GM10248 (cell line): ENCODE measurements at regions not wholly inside any gene's neighbourhood (a gene's known extent, or its start where the extent isn't known, plus 50 kb on each side); places are given as distances from the start of the nearest gene placed in this dataset.
"Not testable (repeated sequence)": the region's sequence is repeated elsewhere in the genome, so short reads cannot be mapped to it uniquely, and the experiment has no call there.

Experiments used
- CTCF ChIA-PET: fragments of 300-600 bp; sonication (Branson Sonifier 250); formaldehyde crosslinking; extraction: SDS; loops from one replicate; lab custom pipeline; 2021; ENCODE audit warnings: antibody characterized with exemption; lab: Yijun Ruan, JAX
- POLR2A ChIA-PET: fragments of 350-650 bp; sonication (Branson Sonifier 250); formaldehyde crosslinking; extraction: SDS; loops from one replicate; lab custom pipeline; 2020; ENCODE audit warnings: antibody characterized with exemption; lab: Yijun Ruan, JAX
- DNase-seq: peaks from one replicate; pipeline ENCODE4 v3.0.0; 2012; ENCODE audit errors: extremely low spot score
- CTCF ChIP-seq: IDR thresholded peaks from 2 replicates; pipeline ENCODE4 v1.5.1; 2012; ENCODE audit warnings: mild to moderate bottlenecking, low read depth; ENCODE audit errors: extremely low read depth, missing control alignments, control extremely low read depth

GRCh38 chr11:57888386-57888785 lies 126.8 kb downstream of the CTNND1 start:
- TF ChIP-seq CTCF, result no peak
- no peak for DNase-seq
- POLR2A ChIA-PET, result no interaction called here
- CTCF ChIA-PET, result no interaction called here

GRCh38 chr11:57890521-57890920 lies 128.9 kb downstream of the CTNND1 start:
- no peak for TF ChIP-seq CTCF
- ChIA-PET POLR2A (no interaction called here), CTCF (no interaction called here)
- no peak for DNase-seq

GRCh38 chr11:57893200-57893599 lies 130.5 kb upstream of the OR9Q1 start:
- DNase-seq, CTCF ChIA-PET, POLR2A ChIA-PET: not testable (repeated sequence)

- TF ChIP-seq CTCF, result no peak
- ChIA-PET POLR2A (no interaction called here), CTCF (no interaction called here)
- no peak for DNase-seq
Observed at GRCh38 chr11:57896361-57897145, 127.1 kb upstream of the OR9Q1 start.

GRCh38 chr11:57899378-57899777 lies 124.3 kb upstream of the OR9Q1 start:
- no peak for TF ChIP-seq CTCF
- DNase-seq, result no peak
- ChIA-PET CTCF (no interaction called here), POLR2A (no interaction called here)

- no peak for DNase-seq
- POLR2A ChIA-PET, result no interaction called here
- CTCF ChIA-PET, result no interaction called here
- no peak for TF ChIP-seq CTCF
Observed at GRCh38 chr11:57900320-57900719, 123.4 kb upstream of the OR9Q1 start.

GRCh38 chr11:57901278-57901677 lies 122.4 kb upstream of the OR9Q1 start:
- no peak for TF ChIP-seq CTCF
- ChIA-PET POLR2A (no interaction called here), CTCF (no interaction called here)
- no peak for DNase-seq
